AG09309 (cell line): ENCODE measurements at regions not wholly inside any gene's neighbourhood (a gene's known extent, or its start where the extent isn't known, plus 50 kb on each side); places are given as distances from the start of the nearest gene placed in this dataset.

Experiments
- DNase-seq: peaks from one replicate; pipeline ENCODE4 v3.0.0-alpha.2; 2010; ENCODE audit warnings: low read depth
- H3K4me3 ChIP-seq: 2 replicates; pipeline ENCODE4 v1.5.1; 2011; ENCODE audit warnings: mild to moderate bottlenecking, low read depth, low read length, moderate library complexity; ENCODE audit not compliant: control insufficient read depth
- CTCF ChIP-seq: IDR thresholded peaks from 2 replicates; pipeline ENCODE4 v1.5.1; 2011; ENCODE audit warnings: mild to moderate bottlenecking, low read depth, low read length, inconsistent platforms; ENCODE audit not compliant: insufficient read depth, control insufficient read depth; ENCODE audit errors: missing control alignments

- DNase-seq: no peak
- no peak for TF ChIP-seq CTCF
- H3K4me3 ChIP-seq: no peak overlapping the region
These were observed 57.5 kb upstream of the RXRA start for GRCh38 chr9:134268747-134269146.

GRCh38 chr9:134271338-134272301 is 54.6 kb upstream of the RXRA start:
- no peak for DNase-seq

GRCh38 chr9:134272302-134273023 is 53.8 kb upstream of the RXRA start:
- H3K4me3 ChIP-seq: no peak overlapping the region
- no peak for DNase-seq
- no peak for TF ChIP-seq CTCF

More at GRCh38 chr9:134271338-134272301, 54.6 kb upstream of the RXRA start:
- no peak overlapping the region for H3K4me3 ChIP-seq
- no peak for TF ChIP-seq CTCF

DNA sequence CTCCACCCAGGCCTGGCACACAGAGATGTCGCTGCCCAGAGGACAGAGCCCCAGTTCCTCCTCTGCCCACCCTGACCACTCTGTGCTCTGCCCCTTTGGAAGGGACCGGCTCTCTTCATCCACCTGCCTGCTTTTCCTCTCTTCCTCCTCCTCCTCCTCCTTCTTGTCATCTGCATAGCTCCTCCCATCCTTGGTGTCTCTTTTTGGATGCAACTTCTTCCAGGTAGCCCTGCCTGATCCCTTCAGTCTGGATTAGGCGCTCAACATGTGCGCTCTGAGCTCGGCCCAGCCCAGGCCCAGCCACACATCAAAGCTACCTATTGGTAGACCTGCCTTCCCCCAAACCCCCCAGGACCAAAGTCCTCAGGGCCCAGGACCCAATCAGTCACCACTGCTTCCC is 52.6 kb upstream of the RXRA start:
- TF ChIP-seq CTCF: no peak
- no peak overlapping the region for H3K4me3 ChIP-seq
- DNase-seq: no peak

DNA sequence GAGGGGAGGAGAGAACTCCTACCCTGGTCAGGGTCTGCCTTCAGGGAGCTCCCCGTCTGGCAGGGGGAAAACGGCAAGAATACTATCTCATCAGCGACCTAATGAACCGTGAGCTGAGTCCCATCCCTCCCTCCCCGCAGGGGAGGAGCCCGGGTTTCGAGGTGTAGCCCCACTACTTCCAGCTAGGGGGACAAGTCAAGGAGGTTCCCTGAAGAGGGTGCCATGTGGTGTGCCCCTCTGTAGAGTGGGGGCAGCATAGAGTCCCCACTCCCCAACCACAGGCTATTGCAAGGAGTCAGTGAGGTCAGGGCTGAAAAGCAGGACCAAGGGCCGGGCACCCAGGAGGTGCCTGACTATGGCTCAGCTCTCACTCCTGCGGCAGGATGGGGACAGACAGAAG is 50.9 kb upstream of the RXRA start:
- TF ChIP-seq CTCF: no peak
- no peak for DNase-seq
- no peak overlapping the region for H3K4me3 ChIP-seq

GRCh38 chr9:134276453-134277245 is 49.6 kb upstream of the RXRA start:
- TF ChIP-seq CTCF: no peak
- DNase-seq: no peak

More at GRCh38 chr9:134276453-134277245, 49.6 kb upstream of the RXRA start:
- H3K4me3 ChIP-seq: no peak overlapping the region
